GM19035 (cell line): ENCODE measurements at regions not wholly inside any gene's neighbourhood (a gene's known extent, or its start where the extent isn't known, plus 50 kb on each side); places are given as distances from the start of the nearest gene placed in this dataset.

Experiments
- ATAC-seq: cut with Tn5 transposase; IDR thresholded peaks from one replicate; pipeline ENCODE4 v1.9.1; 2021; ENCODE audit not compliant: unreplicated experiment

DNA sequence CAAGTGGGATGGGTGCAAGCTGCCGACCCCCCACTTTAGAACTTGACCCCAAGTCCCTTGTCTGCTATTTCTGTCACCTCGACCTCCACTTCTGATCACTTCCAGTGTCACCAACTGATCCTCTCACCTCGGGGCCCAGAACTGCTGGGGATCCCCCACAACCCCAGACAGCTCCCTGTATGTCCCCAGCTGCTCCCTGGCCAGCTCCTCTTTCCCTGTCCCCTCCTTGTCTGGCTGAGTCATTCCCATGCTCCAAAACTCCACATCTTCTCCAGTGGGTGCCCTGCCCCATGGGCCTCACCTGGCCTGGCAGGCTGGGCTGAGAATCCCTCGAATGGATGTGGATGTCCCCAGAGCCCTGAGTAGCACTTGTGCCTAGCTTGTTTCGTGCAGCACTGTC, 154.3 kb upstream of the PCBD1 start:
- ATAC-seq: no peak

- no peak for ATAC-seq
These were observed 155.5 kb upstream of the PCBD1 start for GRCh38 chr10:71043858-71044257.

- no peak for ATAC-seq
These were observed 156.4 kb upstream of the PCBD1 start for GRCh38 chr10:71044720-71045119.

GRCh38 chr10:71045204-71045809, 156.9 kb upstream of the PCBD1 start:
- ATAC-seq: no peak

GRCh38 chr10:71045936-71046335, 157.6 kb upstream of the PCBD1 start:
- no peak for ATAC-seq

- ATAC-seq: no peak
These were observed 158.4 kb upstream of the PCBD1 start for GRCh38 chr10:71046747-71047146.

GRCh38 chr10:71048971-71049615, 160.7 kb upstream of the PCBD1 start:
- no peak for ATAC-seq

GRCh38 chr10:71049994-71050393, 161.6 kb upstream of the PCBD1 start:
- no peak for ATAC-seq

DNA sequence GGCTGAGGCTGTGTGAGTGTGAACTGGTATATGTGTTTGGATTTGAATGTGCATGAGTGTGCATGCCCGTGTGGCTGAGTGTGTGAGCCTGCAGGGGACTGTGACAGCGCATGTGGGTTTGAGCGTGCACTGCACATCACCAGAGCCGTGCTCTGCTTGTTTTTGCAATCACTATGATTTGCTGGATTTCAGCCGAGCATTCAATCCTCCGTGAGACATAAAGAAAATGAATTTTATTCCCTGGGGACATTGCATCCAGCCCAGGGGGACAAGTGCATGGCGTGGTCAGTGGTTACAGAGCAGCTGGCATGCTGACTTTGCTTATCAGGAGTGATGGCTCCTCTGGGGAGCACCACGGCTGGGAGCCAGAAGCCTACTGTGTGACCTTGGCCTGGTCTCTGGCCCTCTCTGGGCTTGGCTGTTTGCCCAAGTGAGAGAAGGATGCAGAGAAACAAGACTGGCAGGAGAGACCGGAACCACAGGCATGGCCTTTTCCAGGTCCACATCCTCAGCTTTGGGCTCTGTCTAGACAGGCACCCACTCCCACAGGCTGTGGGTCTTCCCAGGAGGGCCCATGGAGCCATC, 160.2 kb upstream of the UNC5B start:
- ATAC-seq: no peak

- no peak for ATAC-seq
These were observed 159.7 kb upstream of the UNC5B start for GRCh38 chr10:71052708-71053107.

- ATAC-seq: no peak
These were observed 159.0 kb upstream of the UNC5B start for GRCh38 chr10:71053169-71053895.

GRCh38 chr10:71058308-71058707, 154.1 kb upstream of the UNC5B start:
- no peak for ATAC-seq

GRCh38 chr10:71059054-71059818, 153.1 kb upstream of the UNC5B start:
- ATAC-seq: no peak

DNA sequence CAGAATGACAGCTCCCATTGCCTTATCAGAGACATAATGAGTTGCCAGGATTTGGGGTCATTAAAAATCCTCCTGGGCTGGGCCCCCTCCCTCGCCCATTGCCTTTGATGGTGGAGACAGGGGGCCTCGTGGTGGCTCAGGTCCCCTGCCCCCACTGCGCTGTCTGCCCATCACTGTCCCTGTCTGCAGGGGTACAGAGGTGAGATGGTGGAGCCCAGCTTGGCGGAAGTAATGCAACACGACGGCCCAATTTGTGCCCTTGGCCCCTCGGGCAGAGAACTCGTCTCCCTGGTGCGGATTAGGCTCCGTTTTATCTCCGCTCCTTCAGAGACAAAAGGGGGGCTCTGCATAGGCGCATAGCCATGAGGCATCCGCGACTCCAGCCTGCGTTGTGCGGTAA, 152.4 kb upstream of the UNC5B start:
- ATAC-seq: no peak

- no peak for ATAC-seq
These were observed 151.6 kb upstream of the UNC5B start for GRCh38 chr10:71060476-71061426.

GRCh38 chr10:71061472-71061871, 150.9 kb upstream of the UNC5B start:
- no peak for ATAC-seq

DNA sequence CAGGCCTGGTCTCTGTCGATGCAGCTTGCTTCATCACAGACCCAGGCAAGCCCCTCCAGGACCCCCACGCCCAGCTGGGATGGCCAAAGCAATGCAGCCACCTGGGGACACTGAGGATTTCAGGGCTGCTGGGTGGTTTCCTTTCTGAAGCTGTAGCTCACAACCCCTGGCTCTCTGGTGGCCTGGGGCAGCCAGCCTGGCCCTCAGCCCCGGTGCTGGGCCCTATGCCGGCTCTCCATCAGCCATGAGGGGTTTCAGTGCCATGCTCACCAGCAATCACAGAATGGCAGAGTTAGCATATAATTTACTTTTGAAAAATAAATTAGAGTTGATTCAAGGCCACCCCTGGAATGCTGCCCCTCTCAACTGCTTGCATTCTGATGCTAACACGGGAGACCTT, 150.2 kb upstream of the UNC5B start:
- no peak for ATAC-seq

DNA sequence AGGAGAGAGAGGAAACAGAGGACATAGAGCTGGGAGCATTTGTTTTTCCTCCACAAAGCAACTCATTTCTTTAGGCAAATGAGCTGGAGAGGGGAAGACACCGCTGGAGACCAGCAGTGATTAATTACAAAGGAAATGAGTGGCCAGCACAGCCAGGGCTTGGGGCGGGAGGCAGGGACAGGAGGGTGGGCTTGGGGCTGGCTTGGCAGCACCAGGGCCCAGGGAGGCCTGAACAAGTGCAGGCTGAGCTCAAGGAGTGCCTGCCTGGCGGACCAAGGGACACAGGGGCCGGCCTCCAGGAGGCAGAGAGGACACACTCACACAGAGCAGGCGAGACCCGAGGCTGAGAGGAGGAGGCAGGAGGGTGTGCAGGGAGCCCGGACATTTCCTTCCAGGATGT, 149.0 kb upstream of the UNC5B start:
- ATAC-seq: no peak

DNA sequence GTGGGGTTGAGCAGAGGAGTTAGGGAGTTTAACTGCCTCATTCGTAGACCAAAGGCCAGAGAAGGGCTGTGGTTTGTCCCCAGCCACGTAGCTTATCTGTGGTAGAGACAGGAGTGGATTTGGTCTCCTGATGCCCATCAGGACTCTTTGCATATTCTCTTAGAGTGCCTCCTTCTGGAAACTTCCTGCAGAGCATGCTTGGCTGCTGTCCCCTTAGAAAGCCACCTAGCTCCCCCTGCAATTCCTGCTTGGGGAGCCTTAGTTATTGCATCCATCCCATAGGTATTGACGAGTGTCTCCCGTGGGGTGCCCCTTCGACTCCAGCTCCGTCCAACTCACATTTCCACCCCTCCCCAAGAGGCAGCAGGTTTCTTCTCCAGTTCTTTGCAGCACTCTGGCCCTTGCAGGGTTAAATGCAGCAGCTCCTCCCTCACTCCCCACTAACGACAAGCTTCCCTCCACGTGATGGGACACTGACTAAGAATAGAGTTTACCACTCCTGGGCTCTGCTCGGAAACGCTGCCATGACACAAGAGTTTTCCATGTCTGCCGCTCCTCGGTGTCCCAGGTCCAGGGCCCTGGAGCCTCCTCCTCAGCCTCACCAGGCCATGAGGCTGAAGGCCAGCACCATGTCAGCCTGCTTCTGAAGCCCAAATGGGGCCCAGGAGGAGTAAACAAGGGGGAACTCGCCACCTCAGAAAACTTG, 147.8 kb upstream of the UNC5B start:
- no peak for ATAC-seq

- ATAC-seq: no peak
These were observed 146.7 kb upstream of the UNC5B start for GRCh38 chr10:71065659-71066058.
